ENCODE measurements at regions not wholly inside any gene's neighbourhood (a gene's known extent, or its start where the extent isn't known, plus 50 kb on each side); places are given as distances from the start of the nearest gene placed in this dataset.
"Not testable (repeated sequence)": the region's sequence is repeated elsewhere in the genome, so short reads cannot be mapped to it uniquely, and the experiment has no call there.

DNA sequence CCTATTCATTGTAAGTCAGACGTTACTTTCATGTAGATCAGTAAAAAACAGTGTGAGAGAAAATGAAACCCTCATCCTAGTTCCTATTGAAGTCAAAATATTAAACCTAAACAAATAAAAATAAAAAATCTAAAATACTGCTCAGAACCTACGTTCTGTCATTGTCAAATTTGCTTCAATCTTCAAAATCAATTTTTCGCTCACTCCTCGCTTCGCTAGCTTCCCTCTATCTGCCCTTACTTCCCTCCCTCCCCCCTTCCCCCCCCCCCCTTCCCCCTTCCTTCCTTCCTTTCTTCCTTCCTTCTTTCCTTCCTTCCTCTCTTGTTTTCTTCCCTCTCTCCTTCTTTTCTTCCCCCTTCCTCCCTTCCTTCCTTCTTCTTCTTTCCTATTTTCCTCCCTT lies 310.9 kb upstream of the PDE3A start:
- no peak for DNase-seq
- intact Hi-C loops (cut with micrococcal nuclease), result no loop called here
- peaks cover 6% of the 10 kb centered on the region for H3K9me3 Mint-ChIP-seq
- no peak overlapping the region for H3K4me3 Mint-ChIP-seq
- no peaks in the 10 kb centered on the region for H3K36me3 Mint-ChIP-seq (ENCODE audit: low read depth)
- H3K27me3 Mint-ChIP-seq, result no peaks in the 10 kb centered on the region
- H3K27ac Mint-ChIP-seq, result no peak overlapping the region
- no peaks in the 10 kb centered on the region for H3K4me1 Mint-ChIP-seq

DNA sequence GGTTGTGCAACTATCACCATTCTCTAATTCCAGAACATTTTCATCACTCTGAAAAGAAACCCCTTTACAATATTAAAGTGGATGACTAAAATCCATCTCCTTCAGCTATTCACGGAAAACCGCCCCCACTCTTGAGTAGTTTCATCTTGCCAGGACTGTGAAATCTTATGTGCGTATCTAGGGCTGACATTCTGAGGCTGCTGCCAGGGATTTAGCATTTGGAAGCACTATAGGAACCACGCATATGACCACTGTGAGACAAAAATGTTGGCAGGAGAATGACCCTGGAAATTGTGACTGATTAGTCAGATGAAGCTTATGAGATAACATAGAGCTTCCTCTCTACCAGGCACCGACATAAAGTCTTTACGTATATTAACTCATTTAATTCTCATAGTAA lies 305.2 kb upstream of the PDE3A start:
- H3K4me1 Mint-ChIP-seq, result no peaks in the 10 kb centered on the region
- peaks cover 10% of the 10 kb centered on the region for H3K9me3 Mint-ChIP-seq
- no peak overlapping the region for H3K4me3 Mint-ChIP-seq
- no peaks in the 10 kb centered on the region for H3K36me3 Mint-ChIP-seq (ENCODE audit: low read depth)
- H3K27me3 Mint-ChIP-seq, result no peaks in the 10 kb centered on the region
- H3K27ac Mint-ChIP-seq, result no peak overlapping the region
- intact Hi-C loops (cut with micrococcal nuclease), result no loop called here
- no peak for DNase-seq

DNA sequence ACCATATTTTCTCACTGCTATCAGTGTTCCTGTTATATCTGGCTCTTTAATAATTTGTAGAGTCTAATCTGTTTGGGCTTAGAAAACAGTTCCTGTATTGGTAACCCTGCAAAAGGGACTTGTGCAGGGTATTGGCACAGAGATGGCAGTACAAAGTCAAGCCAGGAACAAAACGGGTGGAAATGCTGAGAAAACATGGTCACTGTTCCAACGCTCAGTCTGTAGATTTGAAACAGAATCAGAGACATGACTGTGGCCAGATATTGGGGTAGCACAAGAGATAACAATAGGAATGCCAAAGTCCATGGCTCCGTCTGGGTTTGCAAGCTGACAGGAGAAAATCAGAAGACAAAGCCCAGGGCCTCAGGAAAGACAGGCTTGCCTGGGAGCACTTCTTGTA lies 290.7 kb upstream of the PDE3A start:
- peaks cover 2% of the 10 kb centered on the region for H3K9me3 Mint-ChIP-seq
- no peaks in the 10 kb centered on the region for H3K36me3 Mint-ChIP-seq (ENCODE audit: low read depth)
- H3K4me1 Mint-ChIP-seq, result no peaks in the 10 kb centered on the region
- H3K4me3 Mint-ChIP-seq, result no peak overlapping the region
- H3K27me3 Mint-ChIP-seq, result no peaks in the 10 kb centered on the region
- intact Hi-C loops (cut with micrococcal nuclease), result no loop called here
- H3K27ac Mint-ChIP-seq, result no peak overlapping the region
- no peak for DNase-seq

DNA sequence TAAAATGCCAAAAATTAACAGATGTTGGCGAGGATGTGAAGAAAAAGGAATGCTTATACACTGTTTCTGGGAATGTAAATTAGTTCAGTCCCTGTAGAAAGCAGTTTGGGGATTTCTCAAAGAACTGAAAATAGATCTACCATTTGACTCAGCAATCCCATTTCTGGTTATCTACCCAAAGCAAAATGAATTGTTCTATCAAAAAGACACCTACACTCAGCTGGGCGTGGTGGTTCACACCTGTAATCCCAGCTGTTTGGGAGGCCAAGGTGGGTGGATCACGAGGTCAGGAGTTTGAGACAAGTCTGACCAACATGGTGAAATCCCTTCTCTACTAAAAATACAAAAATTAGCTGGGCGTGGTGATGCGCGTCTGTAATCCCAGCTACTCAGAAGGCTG lies 279.3 kb upstream of the PDE3A start:
- intact Hi-C loops (cut with micrococcal nuclease), result no loop called here
- Mint-ChIP-seq H3K27me3 (no peaks in the 10 kb centered on the region), H3K36me3 (ENCODE audit: low read depth) (no peaks in the 10 kb centered on the region), H3K9me3 (no peaks in the 10 kb centered on the region), H3K4me3 (no peak overlapping the region), H3K27ac (no peak overlapping the region), H3K4me1 (no peaks in the 10 kb centered on the region)
- DNase-seq, result no peak

DNA sequence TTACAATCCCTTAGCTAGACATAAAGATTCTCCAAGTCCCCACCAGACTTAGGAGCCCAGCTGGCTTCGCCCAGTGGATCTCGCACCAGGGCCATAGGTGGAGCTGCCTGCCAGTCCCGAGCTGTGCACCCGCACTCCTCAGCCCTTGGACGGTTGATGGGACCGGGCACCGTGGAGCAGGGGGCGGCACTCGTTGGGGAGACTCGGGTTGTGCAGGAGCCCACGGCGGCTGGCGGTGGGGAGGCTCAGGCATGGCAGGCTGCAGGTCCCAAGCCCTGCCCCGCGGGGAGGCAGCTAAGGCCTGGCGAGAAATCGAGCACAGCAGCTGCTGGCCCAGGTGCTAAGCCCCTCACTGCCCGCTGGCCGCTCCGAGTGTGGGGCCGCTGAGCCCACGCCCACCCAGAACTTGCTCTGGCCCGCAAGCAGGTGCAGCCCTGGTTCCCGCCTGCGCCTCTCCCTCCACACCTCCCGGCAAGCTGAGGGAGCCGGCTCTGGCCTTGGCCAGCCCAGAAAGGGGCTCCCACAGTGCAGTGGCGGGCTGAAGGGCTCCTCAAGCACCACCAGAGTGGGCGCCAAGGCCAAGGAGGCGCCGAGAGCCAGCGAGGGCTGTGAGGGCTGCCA lies 275.0 kb upstream of the PDE3A start:
- H3K27ac Mint-ChIP-seq; H3K36me3 Mint-ChIP-seq (ENCODE audit: low read depth); H3K4me3 Mint-ChIP-seq; H3K4me1 Mint-ChIP-seq; DNase-seq; intact Hi-C loops (cut with micrococcal nuclease); H3K27me3 Mint-ChIP-seq; H3K9me3 Mint-ChIP-seq: not testable (repeated sequence)

DNA sequence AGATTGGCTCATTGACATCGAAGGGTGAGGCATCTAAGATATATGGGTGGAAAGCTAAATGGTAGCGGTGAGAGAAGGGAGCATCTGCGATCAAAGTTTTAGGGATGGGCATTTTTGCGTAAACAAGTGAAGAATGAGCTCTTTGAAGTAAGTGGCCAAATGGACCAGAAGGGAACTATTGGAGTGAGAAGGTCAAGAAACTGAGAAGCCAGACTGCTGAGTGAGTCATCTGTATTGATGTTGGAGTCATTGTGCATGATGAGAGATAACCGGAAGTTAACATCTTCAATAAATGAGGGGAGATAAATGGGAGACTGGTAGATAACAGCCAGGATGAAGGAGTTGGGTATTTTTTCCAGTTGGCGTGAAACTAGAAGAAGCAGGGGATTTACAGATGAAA lies 271.9 kb upstream of the PDE3A start:
- H3K27ac Mint-ChIP-seq, result no peak overlapping the region
- no peaks in the 10 kb centered on the region for H3K9me3 Mint-ChIP-seq
- intact Hi-C loops (cut with micrococcal nuclease), result no loop called here
- DNase-seq, result no peak
- no peaks in the 10 kb centered on the region for H3K27me3 Mint-ChIP-seq
- no peaks in the 10 kb centered on the region for H3K4me1 Mint-ChIP-seq
- no peaks in the 10 kb centered on the region for H3K36me3 Mint-ChIP-seq (ENCODE audit: low read depth)
- no peak overlapping the region for H3K4me3 Mint-ChIP-seq

DNA sequence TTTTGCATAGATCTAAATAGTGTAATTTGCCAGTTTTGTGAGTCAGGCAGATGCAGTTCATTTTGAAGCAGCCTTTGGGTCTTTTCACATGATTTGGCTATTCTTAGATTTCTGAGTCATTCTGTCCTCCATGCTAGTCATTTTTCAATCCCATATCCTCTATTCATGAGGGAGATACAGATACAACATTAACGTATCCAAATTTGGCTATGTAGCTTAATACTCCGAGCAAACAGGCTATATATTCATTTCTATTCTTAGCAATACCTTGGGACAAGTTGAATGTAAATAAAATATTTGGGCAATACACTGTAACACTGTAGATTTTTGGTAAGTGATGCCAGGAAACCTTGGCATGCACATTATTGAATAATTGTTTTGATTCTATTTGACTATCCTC lies 270.7 kb upstream of the PDE3A start:
- Mint-ChIP-seq H3K9me3 (no peaks in the 10 kb centered on the region), H3K27me3 (no peaks in the 10 kb centered on the region), H3K27ac (no peak overlapping the region), H3K36me3 (ENCODE audit: low read depth) (no peaks in the 10 kb centered on the region), H3K4me1 (no peaks in the 10 kb centered on the region), H3K4me3 (no peak overlapping the region)
- intact Hi-C loops (cut with micrococcal nuclease), result no loop called here
- DNase-seq, result no peak

DNA sequence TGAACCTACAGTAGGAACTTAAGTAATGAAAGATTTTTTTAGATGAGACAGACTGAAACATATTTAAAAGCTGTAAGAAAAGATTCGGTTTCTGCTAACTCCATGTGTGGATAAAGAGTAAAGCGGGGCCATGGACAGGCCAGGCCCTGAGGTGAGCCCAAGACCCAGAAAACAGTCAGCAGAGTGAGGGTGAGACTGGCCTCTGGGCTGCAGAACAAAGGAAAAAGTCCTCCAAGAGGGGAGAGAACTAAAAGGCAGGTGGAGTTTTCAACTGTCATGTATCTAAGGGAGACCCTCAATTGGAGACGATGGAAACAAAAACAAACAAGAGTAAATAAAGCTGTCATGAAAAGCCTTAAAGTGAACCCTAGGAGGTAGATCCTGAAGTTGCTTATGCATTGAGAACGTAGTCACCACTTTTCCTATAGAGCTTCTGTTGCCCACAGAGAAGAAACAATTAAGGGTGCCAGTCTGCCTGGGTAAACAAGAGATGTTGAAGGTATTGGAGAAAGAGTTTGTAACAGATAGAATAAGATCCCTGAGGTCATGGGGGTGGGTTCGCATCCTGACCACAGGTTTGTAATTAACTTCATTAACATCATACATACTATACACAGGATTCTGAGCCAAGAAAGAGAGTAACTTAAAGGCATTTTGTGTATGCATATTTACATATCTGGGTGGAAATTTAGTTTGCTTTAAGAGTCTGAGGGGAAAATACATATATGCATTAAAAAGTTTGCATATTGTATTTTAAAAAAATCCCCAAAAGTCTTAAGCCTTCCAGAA lies 268.7 kb upstream of the PDE3A start:
- H3K27ac Mint-ChIP-seq, result no peak overlapping the region
- no peak overlapping the region for H3K4me3 Mint-ChIP-seq
- no peak for DNase-seq
- no peaks in the 10 kb centered on the region for H3K4me1 Mint-ChIP-seq
- intact Hi-C loops (cut with micrococcal nuclease), result no loop called here
- H3K9me3 Mint-ChIP-seq, result no peaks in the 10 kb centered on the region
- no peaks in the 10 kb centered on the region for H3K36me3 Mint-ChIP-seq (ENCODE audit: low read depth)
- no peaks in the 10 kb centered on the region for H3K27me3 Mint-ChIP-seq

DNA sequence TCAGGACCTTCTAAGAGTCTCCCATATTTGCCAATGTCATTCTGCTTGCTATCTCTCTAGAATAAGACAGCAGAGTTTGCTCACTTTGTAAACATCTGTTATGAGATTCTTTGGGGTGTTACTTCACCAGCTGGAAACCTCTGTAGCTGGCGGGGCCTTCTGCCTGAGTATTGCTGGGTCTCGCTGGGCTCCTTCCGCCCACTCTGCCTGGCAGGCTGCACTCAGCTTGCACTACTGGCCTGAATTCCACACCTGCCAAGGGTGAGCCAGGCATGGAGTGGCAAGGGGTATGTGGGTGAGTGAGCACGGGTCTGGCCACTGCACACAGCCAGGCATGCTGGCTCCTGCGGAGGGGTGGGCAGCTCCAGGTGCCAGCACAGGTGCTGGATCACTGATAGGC lies 267.3 kb upstream of the PDE3A start:
- H3K27me3 Mint-ChIP-seq, result no peaks in the 10 kb centered on the region
- H3K27ac Mint-ChIP-seq, result no peak overlapping the region
- no peaks in the 10 kb centered on the region for H3K36me3 Mint-ChIP-seq (ENCODE audit: low read depth)
- no peaks in the 10 kb centered on the region for H3K4me1 Mint-ChIP-seq
- intact Hi-C loops (cut with micrococcal nuclease), result no loop called here
- no peak for DNase-seq
- H3K4me3 Mint-ChIP-seq, result no peak overlapping the region
- H3K9me3 Mint-ChIP-seq, result no peaks in the 10 kb centered on the region

DNA sequence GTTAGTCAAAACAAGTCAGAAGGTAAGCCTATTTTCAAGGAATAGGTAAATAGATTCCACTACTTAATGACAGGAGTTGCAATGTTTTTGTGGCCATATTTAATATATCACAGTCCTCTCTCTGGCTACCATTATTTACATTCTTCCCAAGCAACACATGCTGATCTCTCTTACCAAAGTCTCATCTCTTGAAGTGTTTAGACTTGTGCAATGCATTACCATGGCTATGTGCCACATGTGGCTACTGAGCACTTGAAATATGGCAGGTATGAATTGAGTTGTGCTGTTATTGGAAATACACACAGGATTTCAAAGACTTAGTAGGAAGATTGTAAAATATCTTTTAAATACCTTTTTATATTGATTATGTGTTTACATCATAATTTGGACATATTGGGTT lies 262.4 kb upstream of the PDE3A start:
- H3K27ac Mint-ChIP-seq, result no peak overlapping the region
- no peaks in the 10 kb centered on the region for H3K9me3 Mint-ChIP-seq
- H3K4me3 Mint-ChIP-seq, result no peak overlapping the region
- no peak for DNase-seq
- no peaks in the 10 kb centered on the region for H3K27me3 Mint-ChIP-seq
- no peaks in the 10 kb centered on the region for H3K4me1 Mint-ChIP-seq
- intact Hi-C loops (cut with micrococcal nuclease), result no loop called here
- no peaks in the 10 kb centered on the region for H3K36me3 Mint-ChIP-seq (ENCODE audit: low read depth)

DNA sequence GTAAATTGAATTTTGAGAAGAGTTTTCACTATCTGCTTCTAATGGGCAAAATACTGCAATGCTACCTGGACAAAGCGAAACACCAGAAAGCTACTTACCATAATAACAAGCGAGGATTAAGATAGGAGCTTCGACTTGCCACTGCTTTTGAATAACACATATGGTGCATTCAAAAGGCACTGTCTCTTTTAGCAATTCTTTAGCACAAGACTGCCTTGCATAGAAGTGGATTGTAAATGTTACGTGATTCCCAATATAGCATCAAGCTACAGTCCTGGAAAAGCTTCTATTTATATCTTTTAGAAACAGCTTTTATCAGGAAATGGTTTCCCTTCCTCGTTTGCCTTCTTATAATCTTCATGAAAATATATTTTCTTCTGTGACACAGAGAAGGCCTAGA lies 258.7 kb upstream of the PDE3A start:
- intact Hi-C loops (cut with micrococcal nuclease), result no loop called here
- Mint-ChIP-seq H3K27me3 (no peaks in the 10 kb centered on the region), H3K27ac (no peak overlapping the region), H3K4me1 (no peaks in the 10 kb centered on the region), H3K4me3 (no peak overlapping the region), H3K9me3 (peaks cover 6% of the 10 kb centered on the region), H3K36me3 (ENCODE audit: low read depth) (no peaks in the 10 kb centered on the region)
- DNase-seq, result no peak

DNA sequence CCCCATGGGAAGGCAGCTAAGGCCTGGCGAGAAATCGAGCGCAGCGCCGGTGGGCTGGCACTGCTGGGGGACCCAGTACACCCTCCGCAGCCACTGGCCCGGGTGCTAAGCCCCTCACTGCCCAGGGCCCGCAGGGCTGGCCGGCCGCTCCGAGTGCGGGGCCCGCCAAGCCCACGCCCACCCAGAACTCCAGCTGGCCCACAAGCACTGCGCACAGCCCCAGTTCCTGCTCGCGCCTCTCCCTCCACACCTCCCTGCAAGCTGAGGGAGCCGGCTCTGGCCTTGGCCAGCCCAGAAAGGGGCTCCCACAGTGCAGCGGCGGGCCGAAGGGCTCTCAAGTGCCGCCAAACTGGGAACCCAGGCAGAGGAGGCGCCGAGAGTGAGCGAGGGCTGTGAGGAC lies 253.0 kb upstream of the PDE3A start:
- not testable (repeated sequence) for H3K4me1 Mint-ChIP-seq

DNA sequence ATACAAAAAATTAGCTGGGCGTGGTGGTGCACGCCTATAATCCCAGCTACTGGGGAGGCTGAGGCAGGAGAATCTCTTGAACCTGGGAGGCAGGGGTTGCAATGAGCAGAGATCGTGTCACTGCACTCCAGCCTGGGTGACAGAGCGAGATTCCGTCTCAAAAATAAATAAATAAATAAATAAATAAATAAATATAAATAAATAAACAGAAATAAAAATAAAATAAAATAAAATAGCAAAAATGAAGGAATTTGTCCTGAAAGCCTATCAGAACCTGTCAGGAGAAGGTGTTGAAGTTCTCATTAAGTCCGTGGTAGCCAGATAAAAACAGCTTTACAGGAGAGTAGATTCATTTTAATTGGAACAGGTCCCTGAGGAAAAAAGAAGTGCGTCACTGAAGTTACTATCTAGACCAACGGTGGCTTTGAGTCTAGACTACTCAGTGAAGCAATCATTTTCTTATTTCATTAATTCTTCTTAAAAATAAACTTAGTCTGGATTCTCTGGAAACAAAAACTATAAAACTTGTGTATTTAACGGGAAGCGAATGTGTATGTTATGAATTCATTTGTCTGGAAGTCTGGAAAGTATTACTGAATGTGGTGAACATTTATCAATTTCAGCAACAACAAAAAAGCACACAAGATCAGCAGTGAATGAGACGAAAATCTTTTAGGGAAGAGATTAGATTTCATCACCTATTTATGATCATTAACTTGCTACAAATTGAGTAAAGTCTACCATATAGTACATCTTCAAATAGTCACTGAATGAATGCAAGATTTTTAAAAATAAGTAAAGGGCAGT lies 248.5 kb upstream of the PDE3A start:
- Mint-ChIP-seq H3K36me3 (ENCODE audit: low read depth) (no peaks in the 10 kb centered on the region), H3K9me3 (no peaks in the 10 kb centered on the region), H3K27me3 (no peaks in the 10 kb centered on the region), H3K4me3 (no peak overlapping the region), H3K4me1 (no peaks in the 10 kb centered on the region), H3K27ac (no peak overlapping the region)
- intact Hi-C loops (cut with micrococcal nuclease), result no loop called here
- DNase-seq, result no peak

More for the DNA sequence above, 253.0 kb upstream of the PDE3A start:
- DNase-seq; H3K9me3 Mint-ChIP-seq; intact Hi-C loops (cut with micrococcal nuclease); H3K27ac Mint-ChIP-seq; H3K36me3 Mint-ChIP-seq (ENCODE audit: low read depth); H3K4me3 Mint-ChIP-seq; H3K27me3 Mint-ChIP-seq: not testable (repeated sequence)

DNA sequence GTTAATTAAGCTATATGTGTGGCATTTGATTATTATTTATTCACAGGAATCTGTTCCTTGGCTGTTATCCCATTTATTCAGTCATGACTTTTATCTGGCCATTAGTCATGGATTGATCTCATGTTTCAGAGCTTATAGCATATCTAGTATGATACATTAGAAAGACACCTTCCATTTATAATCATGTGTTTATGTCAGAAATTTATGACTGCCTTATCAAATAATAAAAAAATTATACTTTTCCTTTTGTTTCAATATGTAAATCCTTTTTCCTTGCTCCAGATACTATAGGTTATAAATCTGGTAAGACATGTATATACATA lies 248.0 kb upstream of the PDE3A start:
- H3K27me3 Mint-ChIP-seq, result no peaks in the 10 kb centered on the region
- DNase-seq, result no peak
- intact Hi-C loops (cut with micrococcal nuclease), result no loop called here
- H3K4me3 Mint-ChIP-seq, result no peak overlapping the region
- no peaks in the 10 kb centered on the region for H3K36me3 Mint-ChIP-seq (ENCODE audit: low read depth)
- no peaks in the 10 kb centered on the region for H3K4me1 Mint-ChIP-seq
- no peaks in the 10 kb centered on the region for H3K9me3 Mint-ChIP-seq
- no peak overlapping the region for H3K27ac Mint-ChIP-seq
